ENCODE measurements at regions not wholly inside any gene's neighbourhood (a gene's known extent, or its start where the extent isn't known, plus 50 kb on each side); places are given as distances from the start of the nearest gene placed in this dataset.

DNA sequence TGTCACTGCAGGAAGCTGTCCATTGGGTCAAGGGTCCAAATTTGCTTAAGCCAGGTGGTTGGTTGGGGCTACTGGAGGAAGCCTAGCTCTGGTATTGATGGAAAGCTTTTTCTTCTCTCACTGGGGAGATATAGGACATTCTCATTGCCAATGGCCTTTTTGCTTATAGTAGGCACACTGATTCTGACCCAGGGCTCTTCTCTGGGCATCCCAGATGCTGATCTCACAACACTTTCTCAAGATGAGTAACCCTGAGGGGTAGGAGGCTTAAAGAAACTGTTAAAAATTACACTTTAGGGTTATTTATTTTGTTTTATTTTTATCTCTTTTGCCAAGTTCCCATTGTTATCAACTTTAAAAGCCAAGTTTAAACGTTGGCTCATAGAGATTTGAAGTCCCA is 337.8 kb downstream of the LRRC3B start:
- no peaks in the 10 kb centered on the region for H3K27me3 ChIP-seq (replicated peaks in 1 of 7)
- H3K4me3 ChIP-seq, result no peak overlapping the region
- DNase-seq, result no peak
- H3K27ac ChIP-seq, result no peak overlapping the region
- TF ChIP-seq POLR2A (IDR thresholded peaks at IDR 0.05) (no peak), POLR2AphosphoS5 (IDR thresholded peaks at IDR 0.05) (no peak)
- TF ChIP-seq, protein P1, sequence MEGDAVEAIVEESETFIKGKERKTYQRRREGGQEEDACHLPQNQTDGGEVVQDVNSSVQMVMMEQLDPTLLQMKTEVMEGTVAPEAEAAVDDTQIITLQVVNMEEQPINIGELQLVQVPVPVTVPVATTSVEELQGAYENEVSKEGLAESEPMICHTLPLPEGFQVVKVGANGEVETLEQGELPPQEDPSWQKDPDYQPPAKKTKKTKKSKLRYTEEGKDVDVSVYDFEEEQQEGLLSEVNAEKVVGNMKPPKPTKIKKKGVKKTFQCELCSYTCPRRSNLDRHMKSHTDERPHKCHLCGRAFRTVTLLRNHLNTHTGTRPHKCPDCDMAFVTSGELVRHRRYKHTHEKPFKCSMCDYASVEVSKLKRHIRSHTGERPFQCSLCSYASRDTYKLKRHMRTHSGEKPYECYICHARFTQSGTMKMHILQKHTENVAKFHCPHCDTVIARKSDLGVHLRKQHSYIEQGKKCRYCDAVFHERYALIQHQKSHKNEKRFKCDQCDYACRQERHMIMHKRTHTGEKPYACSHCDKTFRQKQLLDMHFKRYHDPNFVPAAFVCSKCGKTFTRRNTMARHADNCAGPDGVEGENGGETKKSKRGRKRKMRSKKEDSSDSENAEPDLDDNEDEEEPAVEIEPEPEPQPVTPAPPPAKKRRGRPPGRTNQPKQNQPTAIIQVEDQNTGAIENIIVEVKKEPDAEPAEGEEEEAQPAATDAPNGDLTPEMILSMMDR (IDR thresholded peaks at IDR 0.05 in 8 of 11, conservative IDR thresholded peaks at IDR 0.05 in 3 of 11), result no peak
- WGBS, 5 donors, result 61 to 80% (median 71%) methylated on average over 1 of the region's 1 CpG
- intact Hi-C loops (cut with DNase I; ENCODE audit: low total_unique reads), result no loop called here
- H3K36me3 ChIP-seq, result no peaks in the 10 kb centered on the region
- H3K9me3 ChIP-seq, result peaks cover 0 to 23% (median 5%) of the 10 kb centered on the region in 8 donors
- H3K4me1 ChIP-seq, result no peaks in the 10 kb centered on the region

DNA sequence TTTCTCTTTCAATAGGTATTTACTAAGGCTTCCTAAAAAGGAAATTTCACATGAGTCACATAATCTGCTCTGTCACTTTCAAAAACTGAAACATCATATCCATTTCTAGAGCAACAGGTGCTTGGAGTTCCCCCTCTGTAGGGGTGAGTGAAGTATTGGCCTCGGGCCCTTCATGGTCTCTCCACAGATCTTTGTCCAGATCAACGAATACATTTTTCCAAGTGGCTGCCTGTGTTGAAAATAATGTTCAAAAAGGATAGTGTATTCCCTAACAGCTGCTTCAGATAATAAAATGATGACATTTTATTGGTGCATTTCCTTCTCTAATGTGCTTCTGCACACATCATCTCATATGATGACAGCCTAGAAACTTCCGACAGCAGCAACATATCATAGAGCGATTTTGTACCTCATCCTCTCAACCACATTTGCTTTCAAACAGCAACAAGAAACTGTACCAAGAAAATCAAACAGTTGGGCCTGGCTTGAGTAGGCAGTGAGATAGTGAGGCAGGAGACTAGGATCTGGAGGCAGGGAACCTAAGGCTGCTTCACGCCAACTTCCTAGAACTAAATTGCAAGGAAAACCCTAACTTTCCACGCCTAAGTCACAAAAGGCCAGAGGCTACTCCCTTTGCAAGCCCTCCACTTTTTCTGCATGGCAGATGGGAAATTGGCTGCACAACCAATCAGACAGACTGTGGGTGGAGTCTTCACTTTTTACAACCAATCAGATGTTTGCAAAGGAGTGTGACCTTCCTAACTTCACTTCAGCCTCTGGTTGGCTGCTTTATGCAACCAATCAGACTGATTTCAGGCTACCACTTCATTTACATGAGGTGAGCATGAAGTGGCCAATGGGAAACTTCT is 340.2 kb downstream of the LRRC3B start:
- Histone ChIP-seq H3K9me3 (peaks cover 0 to 17% (median 5%) of the 10 kb centered on the region in 8 donors), H3K36me3 (no peaks in the 10 kb centered on the region), H3K27ac (no peak overlapping the region), H3K4me1 (no peaks in the 10 kb centered on the region), H3K4me3 (no peak overlapping the region), H3K27me3 (replicated peaks in 1 of 7) (no peaks in the 10 kb centered on the region)
- 77 to 86% (median 85%) methylated on average over 6 of the region's 6 CpGs for WGBS, 5 donors
- DNase-seq, result no peak
- TF ChIP-seq POLR2A (IDR thresholded peaks at IDR 0.05) (no peak), POLR2AphosphoS5 (IDR thresholded peaks at IDR 0.05) (no peak)
- TF ChIP-seq, protein P1 (IDR thresholded peaks at IDR 0.05 in 8 of 11, conservative IDR thresholded peaks at IDR 0.05 in 3 of 11), result no peak
- intact Hi-C loops (cut with DNase I; ENCODE audit: low total_unique reads), result no loop called here

DNA sequence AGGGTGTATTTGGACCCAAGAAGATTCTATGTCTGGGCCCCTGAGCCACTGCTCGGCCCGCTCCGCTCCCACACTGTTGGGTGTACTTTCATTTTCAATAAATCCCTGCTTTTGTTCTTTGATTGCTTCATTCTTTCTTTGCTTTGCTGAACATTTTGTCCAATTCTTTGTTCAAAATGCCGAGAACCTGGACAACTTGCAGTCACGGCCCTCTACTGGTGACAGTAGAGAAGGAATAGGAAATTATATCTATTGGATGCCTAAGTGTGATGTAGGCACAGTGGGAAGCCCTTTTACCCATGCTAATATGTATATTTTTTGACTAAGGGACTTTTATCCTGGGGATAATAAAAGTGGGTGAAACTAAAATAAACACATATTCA is 340.8 kb downstream of the LRRC3B start:
- intact Hi-C loops (cut with DNase I; ENCODE audit: low total_unique reads), result no loop called here
- Histone ChIP-seq H3K27ac (no peak overlapping the region), H3K4me3 (no peak overlapping the region), H3K9me3 (peaks cover 0 to 17% (median 5%) of the 10 kb centered on the region in 8 donors), H3K4me1 (no peaks in the 10 kb centered on the region), H3K27me3 (replicated peaks in 1 of 7) (no peaks in the 10 kb centered on the region), H3K36me3 (no peaks in the 10 kb centered on the region)
- WGBS, 5 donors, result 83 to 95% (median 88%) methylated on average over 5 of the region's 5 CpGs
- DNase-seq, result no peak
- TF ChIP-seq, protein P1 (IDR thresholded peaks at IDR 0.05 in 8 of 11, conservative IDR thresholded peaks at IDR 0.05 in 3 of 11), result no peak
- no peak for TF ChIP-seq POLR2AphosphoS5 (IDR thresholded peaks at IDR 0.05)
- no peak for TF ChIP-seq POLR2A (IDR thresholded peaks at IDR 0.05)

DNA sequence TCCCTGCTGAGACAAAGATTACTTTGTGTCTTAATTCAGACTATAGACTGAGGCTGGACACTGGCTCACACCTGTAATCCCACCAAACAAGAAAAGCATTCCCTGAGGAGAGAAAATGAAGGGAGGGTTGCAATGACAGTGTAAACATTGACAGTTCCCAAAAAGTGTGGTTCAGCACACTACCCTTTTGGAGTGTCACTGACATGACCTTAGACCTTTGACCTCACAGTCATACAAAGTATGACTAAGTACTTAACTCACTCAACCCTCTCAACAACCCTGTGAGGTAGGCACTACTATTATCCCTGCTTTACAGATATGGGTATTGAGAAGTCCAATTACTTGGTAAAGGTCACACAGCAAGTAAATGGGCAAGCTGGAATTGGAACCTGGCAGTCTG is 341.7 kb downstream of the LRRC3B start:
- Histone ChIP-seq H3K27me3 (replicated peaks in 1 of 7) (no peaks in the 10 kb centered on the region), H3K4me3 (no peak overlapping the region), H3K9me3 (peaks cover 0 to 11% (median 4%) of the 10 kb centered on the region in 8 donors), H3K4me1 (no peaks in the 10 kb centered on the region), H3K27ac (no peak overlapping the region), H3K36me3 (no peaks in the 10 kb centered on the region)
- no peak for DNase-seq
- intact Hi-C loops (cut with DNase I; ENCODE audit: low total_unique reads), result no loop called here
- TF ChIP-seq, protein P1 (IDR thresholded peaks at IDR 0.05 in 8 of 11, conservative IDR thresholded peaks at IDR 0.05 in 3 of 11), result no peak
- TF ChIP-seq POLR2A (IDR thresholded peaks at IDR 0.05) (no peak), POLR2AphosphoS5 (IDR thresholded peaks at IDR 0.05) (no peak)
